ENCODE measurements at regions not wholly inside any gene's neighbourhood (a gene's known extent, or its start where the extent isn't known, plus 50 kb on each side); places are given as distances from the start of the nearest gene placed in this dataset.

DNA sequence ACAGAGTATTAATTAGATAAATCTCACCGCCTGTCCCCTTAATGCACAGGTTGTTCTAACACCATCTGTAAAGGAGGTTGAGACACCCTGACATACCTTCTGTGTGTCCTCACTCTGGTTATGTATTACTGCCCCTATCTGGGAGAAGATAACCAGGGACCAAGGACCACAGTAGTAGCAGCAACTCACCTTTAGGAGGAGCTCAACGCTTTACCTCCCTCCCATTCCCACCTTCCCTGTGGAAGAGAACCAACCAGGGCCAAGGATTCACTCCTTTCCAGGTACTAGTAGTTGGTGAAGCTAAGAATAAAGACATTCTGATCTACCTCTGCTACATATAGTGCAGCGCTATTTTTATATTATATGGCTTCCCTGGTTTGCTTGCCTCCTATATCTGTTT is 232.6 kb downstream of the MEX3B start:
- no peaks in the 10 kb centered on the region for H3K27me3 ChIP-seq (ENCODE audit: insufficient read depth, poor library complexity, severe bottlenecking)
- H3K36me3 ChIP-seq (ENCODE audit: low read depth), result no peaks in the 10 kb centered on the region
- TF ChIP-seq, protein P1, sequence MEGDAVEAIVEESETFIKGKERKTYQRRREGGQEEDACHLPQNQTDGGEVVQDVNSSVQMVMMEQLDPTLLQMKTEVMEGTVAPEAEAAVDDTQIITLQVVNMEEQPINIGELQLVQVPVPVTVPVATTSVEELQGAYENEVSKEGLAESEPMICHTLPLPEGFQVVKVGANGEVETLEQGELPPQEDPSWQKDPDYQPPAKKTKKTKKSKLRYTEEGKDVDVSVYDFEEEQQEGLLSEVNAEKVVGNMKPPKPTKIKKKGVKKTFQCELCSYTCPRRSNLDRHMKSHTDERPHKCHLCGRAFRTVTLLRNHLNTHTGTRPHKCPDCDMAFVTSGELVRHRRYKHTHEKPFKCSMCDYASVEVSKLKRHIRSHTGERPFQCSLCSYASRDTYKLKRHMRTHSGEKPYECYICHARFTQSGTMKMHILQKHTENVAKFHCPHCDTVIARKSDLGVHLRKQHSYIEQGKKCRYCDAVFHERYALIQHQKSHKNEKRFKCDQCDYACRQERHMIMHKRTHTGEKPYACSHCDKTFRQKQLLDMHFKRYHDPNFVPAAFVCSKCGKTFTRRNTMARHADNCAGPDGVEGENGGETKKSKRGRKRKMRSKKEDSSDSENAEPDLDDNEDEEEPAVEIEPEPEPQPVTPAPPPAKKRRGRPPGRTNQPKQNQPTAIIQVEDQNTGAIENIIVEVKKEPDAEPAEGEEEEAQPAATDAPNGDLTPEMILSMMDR (IDR thresholded peaks at IDR 0.05; ENCODE audit: poor library complexity, severe bottlenecking), result peak; percentile 53
- no peak overlapping the region for H3K27ac ChIP-seq (ENCODE audit: poor library complexity, severe bottlenecking)
- no peaks in the 10 kb centered on the region for H3K9me3 ChIP-seq (ENCODE audit: severe bottlenecking)
- peak; percentile 77 for ATAC-seq (ENCODE audit: low read depth)
- no peak for DNase-seq (ENCODE audit: low spot score)
- peaks cover 2% of the 10 kb centered on the region for H3K4me1 ChIP-seq (ENCODE audit: insufficient read depth, poor library complexity, severe bottlenecking)
- no peak overlapping the region for H3K4me3 ChIP-seq (ENCODE audit: severe bottlenecking)

- H3K27ac ChIP-seq (ENCODE audit: poor library complexity, severe bottlenecking), result no peak overlapping the region
- TF ChIP-seq, protein P1 (IDR thresholded peaks at IDR 0.05; ENCODE audit: poor library complexity, severe bottlenecking), result no peak
- no peaks in the 10 kb centered on the region for H3K36me3 ChIP-seq (ENCODE audit: low read depth)
- ATAC-seq (ENCODE audit: low read depth) (no peak), DNase-seq (ENCODE audit: low spot score) (no peak)
- H3K4me1 ChIP-seq (ENCODE audit: insufficient read depth, poor library complexity, severe bottlenecking), result peaks cover 2% of the 10 kb centered on the region
- H3K9me3 ChIP-seq (ENCODE audit: severe bottlenecking), result no peaks in the 10 kb centered on the region
- no peak overlapping the region for H3K4me3 ChIP-seq (ENCODE audit: severe bottlenecking)
- H3K27me3 ChIP-seq (ENCODE audit: insufficient read depth, poor library complexity, severe bottlenecking), result no peaks in the 10 kb centered on the region
These were observed 233.4 kb downstream of the MEX3B start for GRCh38 chr15:81812456-81812855.

DNA sequence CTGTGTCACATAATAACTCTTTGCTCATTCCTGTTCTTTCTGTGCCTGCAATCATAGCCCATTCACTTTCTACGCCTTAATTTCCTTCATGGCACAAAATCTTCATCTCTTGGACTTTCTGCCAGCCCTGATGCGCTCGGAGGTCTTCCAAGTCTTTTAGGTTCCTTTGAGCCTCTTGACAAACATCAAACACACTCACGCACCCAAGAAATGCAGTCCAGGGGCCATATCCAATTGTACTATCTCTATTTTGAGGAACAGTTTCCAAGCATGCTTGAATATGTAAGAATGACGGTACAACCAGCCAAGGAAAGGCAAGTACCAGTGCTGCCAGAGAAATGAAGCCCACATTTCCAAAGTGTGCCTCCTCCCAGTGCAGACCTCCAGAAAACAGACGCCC is 234.1 kb downstream of the MEX3B start:
- no peak for DNase-seq (ENCODE audit: low spot score)
- H3K27ac ChIP-seq (ENCODE audit: poor library complexity, severe bottlenecking), result no peak overlapping the region
- H3K36me3 ChIP-seq (ENCODE audit: low read depth), result no peaks in the 10 kb centered on the region
- no peak for ATAC-seq (ENCODE audit: low read depth)
- TF ChIP-seq, protein P1 (IDR thresholded peaks at IDR 0.05; ENCODE audit: poor library complexity, severe bottlenecking), result no peak
- no peaks in the 10 kb centered on the region for H3K9me3 ChIP-seq (ENCODE audit: severe bottlenecking)
- no peak overlapping the region for H3K4me3 ChIP-seq (ENCODE audit: severe bottlenecking)
- H3K4me1 ChIP-seq (ENCODE audit: insufficient read depth, poor library complexity, severe bottlenecking), result peaks cover 2% of the 10 kb centered on the region
- no peaks in the 10 kb centered on the region for H3K27me3 ChIP-seq (ENCODE audit: insufficient read depth, poor library complexity, severe bottlenecking)

- Histone ChIP-seq H3K9me3 (ENCODE audit: severe bottlenecking) (no peaks in the 10 kb centered on the region), H3K36me3 (ENCODE audit: low read depth) (no peaks in the 10 kb centered on the region), H3K4me1 (ENCODE audit: insufficient read depth, poor library complexity, severe bottlenecking) (no peaks in the 10 kb centered on the region), H3K27me3 (ENCODE audit: insufficient read depth, poor library complexity, severe bottlenecking) (no peaks in the 10 kb centered on the region), H3K27ac (ENCODE audit: poor library complexity, severe bottlenecking) (no peak overlapping the region), H3K4me3 (ENCODE audit: severe bottlenecking) (no peak overlapping the region)
- DNase-seq (ENCODE audit: low spot score) (no peak), ATAC-seq (ENCODE audit: low read depth) (no peak)
- TF ChIP-seq, protein P1 (IDR thresholded peaks at IDR 0.05; ENCODE audit: poor library complexity, severe bottlenecking), result peak; percentile 61
These were observed 236.3 kb downstream of the MEX3B start for GRCh38 chr15:81809543-81809942.

DNA sequence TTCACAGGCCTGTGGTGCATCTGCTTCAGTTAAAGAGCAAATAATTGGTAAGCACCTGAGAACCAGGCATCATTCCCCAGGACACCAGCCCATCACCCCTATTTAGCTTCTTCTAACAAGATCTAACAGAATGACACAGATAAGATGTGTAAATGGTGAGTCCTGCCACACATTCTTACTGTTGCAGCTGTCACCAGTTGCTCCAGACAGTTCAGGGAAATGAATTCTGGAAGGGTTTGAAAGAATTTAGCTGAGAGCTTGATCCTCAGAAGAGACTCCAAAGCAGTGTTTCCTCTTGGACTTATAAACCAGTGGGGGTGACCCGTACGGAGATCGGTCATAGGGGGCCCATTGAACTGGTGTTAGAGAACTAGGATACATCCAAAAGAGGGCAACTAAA is 238.0 kb downstream of the MEX3B start:
- no peak overlapping the region for H3K4me3 ChIP-seq (ENCODE audit: severe bottlenecking)
- H3K27me3 ChIP-seq (ENCODE audit: insufficient read depth, poor library complexity, severe bottlenecking), result no peaks in the 10 kb centered on the region
- ATAC-seq (ENCODE audit: low read depth) (no peak), DNase-seq (ENCODE audit: low spot score) (no peak)
- H3K9me3 ChIP-seq (ENCODE audit: severe bottlenecking), result no peaks in the 10 kb centered on the region
- no peaks in the 10 kb centered on the region for H3K4me1 ChIP-seq (ENCODE audit: insufficient read depth, poor library complexity, severe bottlenecking)
- H3K27ac ChIP-seq (ENCODE audit: poor library complexity, severe bottlenecking), result no peak overlapping the region
- H3K36me3 ChIP-seq (ENCODE audit: low read depth), result no peaks in the 10 kb centered on the region
- TF ChIP-seq, protein P1 (IDR thresholded peaks at IDR 0.05; ENCODE audit: poor library complexity, severe bottlenecking), result no peak

Data from RWPE2 (cell line).